GM06990 (cell line): ENCODE measurements at regions not wholly inside any gene's neighbourhood (a gene's known extent, or its start where the extent isn't known, plus 50 kb on each side); places are given as distances from the start of the nearest gene placed in this dataset.

Experiments used
- DNase-seq: peaks from one replicate; pipeline ENCODE4 v3.0.0-alpha.2; 2011; ENCODE audit not compliant: insufficient read length; ENCODE audit errors: extremely low read depth
- H3K27me3 ChIP-seq: replicated peaks from 2 replicates; pipeline ENCODE4 v1.6.0; 2011; ENCODE audit warnings: low read length; ENCODE audit not compliant: control insufficient read depth, insufficient read depth
- H3K36me3 ChIP-seq: 2 replicates; pipeline ENCODE4 v1.5.1; 2011; ENCODE audit warnings: low read length; ENCODE audit not compliant: control insufficient read depth, insufficient read depth
- H3K4me3 ChIP-seq: replicated peaks from 2 replicates; pipeline ENCODE4 v1.5.1; 2011; ENCODE audit warnings: low read depth, mild to moderate bottlenecking, control low read depth, low read length
- CTCF ChIP-seq: IDR thresholded peaks from 2 replicates; pipeline ENCODE4 v1.5.1; 2011; ENCODE audit warnings: low read length, control low read depth, mild to moderate bottlenecking, inconsistent platforms; ENCODE audit not compliant: insufficient read depth, poor library complexity, severe bottlenecking

DNA sequence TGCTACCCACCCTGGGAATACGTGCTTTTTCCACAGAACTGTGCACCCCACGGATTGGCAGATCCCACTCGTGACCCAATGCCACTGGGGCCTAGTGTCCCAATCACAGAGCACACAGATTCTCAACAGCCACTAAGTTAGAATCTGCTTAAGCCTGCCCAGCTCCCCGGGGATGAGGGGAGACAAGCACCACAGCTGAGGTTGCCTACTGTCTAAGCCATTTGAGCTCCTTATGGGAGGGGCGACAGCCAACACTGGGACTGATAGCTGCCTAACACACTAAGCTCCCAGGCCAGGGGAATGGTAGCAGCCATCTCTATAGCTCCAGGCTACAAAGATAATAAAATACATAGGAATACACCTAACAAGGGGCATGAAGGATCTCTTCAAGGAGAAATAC, 93.5 kb upstream of the GUCY1A1 start:
- Histone ChIP-seq H3K36me3 (no peaks in the 10 kb centered on the region), H3K27me3 (no peaks in the 10 kb centered on the region), H3K4me3 (no peak overlapping the region)
- no peak for DNase-seq
- no peak for TF ChIP-seq CTCF

GRCh38 chr4:155572106-155572703, 94.4 kb upstream of the GUCY1A1 start:
- DNase-seq = no peak
- no peaks in the 10 kb centered on the region for H3K27me3 ChIP-seq
- no peak for TF ChIP-seq CTCF
- no peaks in the 10 kb centered on the region for H3K36me3 ChIP-seq
- H3K4me3 ChIP-seq = no peak overlapping the region

DNA sequence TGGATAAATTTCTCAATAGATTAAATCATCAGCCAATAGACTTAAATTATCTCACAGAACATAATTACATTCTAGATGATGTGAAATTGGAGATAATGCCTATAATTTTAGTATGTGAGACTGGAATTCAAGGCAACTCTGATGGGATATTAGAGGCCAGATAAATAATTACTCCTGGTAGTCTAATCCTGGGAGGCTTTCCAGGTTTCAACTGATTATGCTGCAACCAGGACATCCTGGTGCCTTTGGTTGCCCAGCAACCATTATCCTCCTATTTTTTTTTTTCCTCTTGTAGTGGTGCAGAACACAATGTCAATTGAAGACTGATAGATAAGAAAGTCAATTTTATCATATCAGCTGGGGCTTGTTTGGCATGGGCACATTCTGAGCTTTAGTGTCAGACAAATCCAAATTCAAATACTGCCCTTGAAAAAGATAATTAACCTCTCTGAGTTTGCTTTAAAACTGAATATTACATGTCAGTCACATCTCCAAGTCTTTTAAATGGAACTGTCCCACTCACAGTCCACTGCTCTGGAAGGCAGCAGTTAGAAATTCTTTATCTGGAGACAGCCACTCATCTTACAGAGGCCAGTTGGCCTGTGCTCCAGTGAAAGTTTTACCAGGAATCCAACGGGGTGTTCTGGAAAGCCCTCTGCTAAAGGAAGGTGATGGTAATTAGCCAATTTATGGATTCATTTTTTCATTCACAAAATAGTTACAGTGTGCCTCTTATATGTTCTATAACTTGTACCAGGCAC, 95.3 kb upstream of the GUCY1A1 start:
- no peak for DNase-seq
- no peak overlapping the region for H3K4me3 ChIP-seq
- TF ChIP-seq CTCF = no peak

DNA sequence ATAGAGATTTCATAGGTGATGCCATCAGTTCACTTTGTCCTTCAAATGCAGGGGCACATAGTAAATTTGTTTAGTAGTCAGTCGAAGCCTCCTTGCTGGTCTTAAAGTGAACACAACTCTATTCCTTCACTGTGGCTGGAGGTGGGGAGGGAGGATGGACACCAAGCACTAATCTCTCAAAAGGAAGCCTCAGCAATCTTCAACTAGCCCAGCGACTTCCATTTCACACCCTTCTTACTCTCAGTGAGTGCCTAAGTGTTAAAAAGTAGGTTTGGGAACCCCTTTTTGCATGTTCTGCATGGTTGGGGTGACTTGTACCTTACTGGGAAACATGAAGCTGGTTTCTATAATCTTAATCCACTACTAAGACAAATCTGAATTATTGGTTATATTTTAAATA, 96.0 kb upstream of the GUCY1A1 start:
- no peak for DNase-seq
- H3K27me3 ChIP-seq = no peaks in the 10 kb centered on the region
- no peak for TF ChIP-seq CTCF
- H3K4me3 ChIP-seq = no peak overlapping the region
- H3K36me3 ChIP-seq = no peaks in the 10 kb centered on the region

More for the DNA sequence above, 95.3 kb upstream of the GUCY1A1 start:
- H3K27me3 ChIP-seq = no peaks in the 10 kb centered on the region
- no peaks in the 10 kb centered on the region for H3K36me3 ChIP-seq

DNA sequence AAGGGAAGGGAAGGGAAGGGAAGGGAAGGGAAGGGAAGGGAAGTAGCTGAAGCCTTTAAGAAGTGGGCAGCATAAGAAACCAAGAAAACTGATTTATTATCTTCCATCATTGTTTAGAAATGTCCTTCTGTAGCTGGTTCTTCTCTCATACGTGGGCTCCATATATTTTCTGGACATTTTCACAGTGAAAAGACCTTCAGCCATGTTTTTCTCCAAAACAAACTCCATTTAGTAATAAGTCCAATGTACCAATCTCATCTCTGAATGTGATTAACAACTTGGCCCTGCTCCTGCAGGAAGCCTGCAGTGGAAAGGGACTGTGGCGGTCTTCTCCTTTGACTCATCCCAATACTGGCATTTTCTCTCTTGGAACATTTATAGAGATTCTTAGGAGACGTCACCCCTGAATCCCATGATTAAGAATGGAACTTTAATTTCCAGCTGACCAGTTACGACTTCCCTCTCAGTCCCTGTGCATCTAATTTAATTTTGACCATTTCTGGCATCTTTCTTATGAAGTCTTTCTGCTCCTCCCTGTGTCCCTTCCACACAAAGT, 96.6 kb upstream of the GUCY1A1 start:
- Histone ChIP-seq H3K27me3 (no peaks in the 10 kb centered on the region), H3K4me3 (no peak overlapping the region), H3K36me3 (no peaks in the 10 kb centered on the region)
- TF ChIP-seq CTCF = no peak
- DNase-seq = no peak
